ENCODE measurements at regions not wholly inside any gene's neighbourhood (a gene's known extent, or its start where the extent isn't known, plus 50 kb on each side); places are given as distances from the start of the nearest gene placed in this dataset.

DNA sequence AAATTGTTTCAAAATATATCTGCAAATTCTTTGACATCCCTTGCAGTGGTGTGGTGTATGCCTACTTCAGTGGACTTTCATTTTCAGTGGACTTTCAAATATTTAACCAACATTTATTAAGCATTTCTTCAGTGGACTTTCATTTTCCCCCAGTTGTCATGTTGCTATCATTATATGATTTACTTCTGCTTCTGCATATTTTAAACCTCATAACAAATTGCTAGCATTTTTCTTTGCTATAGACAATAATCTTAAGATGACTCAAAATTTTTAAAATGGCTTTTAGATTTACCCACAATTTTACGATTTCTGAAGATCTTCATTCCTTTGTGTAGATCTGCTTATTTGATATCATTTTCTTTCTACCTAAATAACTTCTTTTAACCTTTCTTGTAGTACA is 592.7 kb upstream of the SLC35B3 start:
- Histone ChIP-seq H4K91ac (ENCODE audit: insufficient read length, low read depth, low read length) (no peak overlapping the region), H2AFZ (ENCODE audit: low read length) (no peak overlapping the region), H3K79me2 (ENCODE audit: insufficient read depth, low read length) (no peaks in the 10 kb centered on the region), H3K27ac (ENCODE audit: insufficient read length, low read depth, low read length) (no peak overlapping the region), H3K14ac (ENCODE audit: insufficient read depth, low read length) (no peak overlapping the region), H3K79me1 (ENCODE audit: insufficient read depth, low read depth, low read length, poor library complexity, severe bottlenecking) (no peaks in the 10 kb centered on the region), H3K56ac (ENCODE audit: insufficient read length, low read depth, low read length) (no peak overlapping the region), H2BK5ac (ENCODE audit: insufficient read length, low read length) (no peak overlapping the region), H3K23me2 (ENCODE audit: insufficient read length, low read depth, low read length, poor library complexity, severe bottlenecking) (no peaks in the 10 kb centered on the region), H2BK120ac (ENCODE audit: low read depth, low read length, poor library complexity, severe bottlenecking) (no peak overlapping the region), H3K23ac (ENCODE audit: insufficient read length, low read depth, low read length) (no peak overlapping the region), H3K9ac (ENCODE audit: extremely low read depth, insufficient read length, low read length) (no peak overlapping the region), H4K5ac (ENCODE audit: insufficient read length, low read depth, low read length) (no peak overlapping the region), H3K4ac (ENCODE audit: low read depth, low read length) (no peak overlapping the region), H3T11ph (ENCODE audit: low read length) (no peak overlapping the region), H2BK12ac (ENCODE audit: insufficient read length, low read depth, low read length) (no peak overlapping the region), H3K4me2 (ENCODE audit: insufficient read depth, insufficient read length, low read length) (no peak overlapping the region), H3K18ac (ENCODE audit: insufficient read length, low read depth, low read length) (no peak overlapping the region), H3K27me3 (ENCODE audit: insufficient read depth, low read length) (no peaks in the 10 kb centered on the region), H3K4me1 (ENCODE audit: insufficient read depth, low read length) (no peaks in the 10 kb centered on the region), H2BK20ac (ENCODE audit: low read depth, low read length, poor library complexity, severe bottlenecking) (no peak overlapping the region), H3K9me3 (ENCODE audit: control insufficient read depth, low read depth, low read length) (no peaks in the 10 kb centered on the region), H4K8ac (replicated peaks; ENCODE audit: insufficient read length, low read depth, low read length) (no peak overlapping the region), H2AK5ac (ENCODE audit: insufficient read length, low read length) (no peak overlapping the region), H2BK15ac (ENCODE audit: low read depth, low read length) (no peak overlapping the region), H4K20me1 (ENCODE audit: control insufficient read depth, insufficient read depth, insufficient read length) (no peaks in the 10 kb centered on the region)
- Mint-ChIP-seq H3K36me3 (ENCODE audit: insufficient read depth in 1 of 3, low read depth in 3 of 3) (no peaks in the 10 kb centered on the region), H3K27ac (no peak overlapping the region), H3K4me1 (no peaks in the 10 kb centered on the region), H3K9me3 (peaks cover 2 to 7% of the 10 kb centered on the region in 2 experiments; a peak in 2 of 5 replicates), H3K27me3 (ENCODE audit: low read depth) (no peaks in the 10 kb centered on the region), H3K4me3 (no peak overlapping the region)
- no CpG with 5 or more reads among the region's 1 CpG for WGBS (ENCODE audit: extremely low coverage, insufficient read length, low lambda C conversion rate)
- TF ChIP-seq, protein P1, sequence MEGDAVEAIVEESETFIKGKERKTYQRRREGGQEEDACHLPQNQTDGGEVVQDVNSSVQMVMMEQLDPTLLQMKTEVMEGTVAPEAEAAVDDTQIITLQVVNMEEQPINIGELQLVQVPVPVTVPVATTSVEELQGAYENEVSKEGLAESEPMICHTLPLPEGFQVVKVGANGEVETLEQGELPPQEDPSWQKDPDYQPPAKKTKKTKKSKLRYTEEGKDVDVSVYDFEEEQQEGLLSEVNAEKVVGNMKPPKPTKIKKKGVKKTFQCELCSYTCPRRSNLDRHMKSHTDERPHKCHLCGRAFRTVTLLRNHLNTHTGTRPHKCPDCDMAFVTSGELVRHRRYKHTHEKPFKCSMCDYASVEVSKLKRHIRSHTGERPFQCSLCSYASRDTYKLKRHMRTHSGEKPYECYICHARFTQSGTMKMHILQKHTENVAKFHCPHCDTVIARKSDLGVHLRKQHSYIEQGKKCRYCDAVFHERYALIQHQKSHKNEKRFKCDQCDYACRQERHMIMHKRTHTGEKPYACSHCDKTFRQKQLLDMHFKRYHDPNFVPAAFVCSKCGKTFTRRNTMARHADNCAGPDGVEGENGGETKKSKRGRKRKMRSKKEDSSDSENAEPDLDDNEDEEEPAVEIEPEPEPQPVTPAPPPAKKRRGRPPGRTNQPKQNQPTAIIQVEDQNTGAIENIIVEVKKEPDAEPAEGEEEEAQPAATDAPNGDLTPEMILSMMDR (conservative IDR thresholded peaks at IDR 0.05): no peak
- no peak for DNase-seq

All from H9 (cell line).